ENCODE measurements at regions not wholly inside any gene's neighbourhood (a gene's known extent, or its start where the extent isn't known, plus 50 kb on each side); places are given as distances from the start of the nearest gene placed in this dataset.

DNA sequence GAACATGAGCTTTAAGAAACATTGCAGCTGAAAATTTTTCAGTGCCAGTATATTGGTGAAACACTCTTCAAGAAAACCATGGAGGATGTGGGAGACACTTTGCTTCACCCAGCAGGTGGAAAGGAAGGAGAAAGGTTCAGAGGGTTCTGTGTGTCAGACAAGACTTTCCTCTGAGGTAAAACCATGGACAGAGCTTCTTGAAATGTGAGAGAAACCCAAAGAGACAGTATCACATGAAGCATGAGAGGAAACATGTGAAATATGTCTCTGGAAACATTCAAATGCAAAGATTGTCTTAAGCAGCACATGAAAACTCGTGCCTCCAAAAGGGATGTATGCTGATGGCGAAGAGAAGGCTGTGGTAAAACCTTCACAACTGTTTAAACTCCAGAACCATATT lies 368.9 kb upstream of the ST8SIA4 start:
- no peak overlapping the region for H2BK120ac ChIP-seq (ENCODE audit: low read depth, low read length)
- 94% methylated on average over 2 of the region's 2 CpGs for WGBS

GRCh38 chr5:101271416-101271815 lies 368.3 kb upstream of the ST8SIA4 start:
- Histone ChIP-seq H2BK5ac (ENCODE audit: low read depth, low read length, poor library complexity, severe bottlenecking) (no peak overlapping the region), H2AFZ (ENCODE audit: low read depth, low read length) (no peak overlapping the region), H3K4me1 (ENCODE audit: control insufficient read depth, insufficient read depth, low read depth, low read length) (no peaks in the 10 kb centered on the region), H3K4me3 (ENCODE audit: insufficient read depth in 1 of 2, low read depth in 1 of 2, low read length in 2 of 2) (no peak overlapping the region), H2AK5ac (ENCODE audit: low read length, severe bottlenecking) (no peak overlapping the region), H2BK120ac (ENCODE audit: low read depth, low read length) (no peak overlapping the region), H4K8ac (ENCODE audit: low read length) (no peak overlapping the region), H3K9ac (ENCODE audit: low read length) (no peak overlapping the region), H4K91ac (ENCODE audit: low read length) (no peak overlapping the region), H2BK15ac (ENCODE audit: low read depth, poor library complexity, severe bottlenecking) (no peak overlapping the region), H3K14ac (ENCODE audit: low read length in 2 of 2) (no peak overlapping the region), H3K18ac (ENCODE audit: low read depth in 1 of 2, low read length in 2 of 2) (no peak overlapping the region), H3K4ac (ENCODE audit: low read depth in 1 of 2, low read length in 2 of 2) (no peak overlapping the region), H3K9me3 (ENCODE audit: control insufficient read depth, low read length) (no peaks in the 10 kb centered on the region), H2BK12ac (ENCODE audit: low read length in 2 of 2) (no peak overlapping the region), H3K79me1 (replicated peaks; ENCODE audit: low read length, poor library complexity, severe bottlenecking) (no peaks in the 10 kb centered on the region), H3K36me3 (ENCODE audit: control insufficient read depth in 1 of 2, insufficient read depth in 2 of 2, low read depth in 1 of 2, low read length in 2 of 2) (no peaks in the 10 kb centered on the region), H3K23ac (ENCODE audit: low read length in 2 of 2) (no peak overlapping the region), H3K27ac (ENCODE audit: low read length, poor library complexity, severe bottlenecking) (no peak overlapping the region), H3K27me3 (ENCODE audit: control insufficient read depth in 1 of 2, insufficient read depth in 1 of 2, low read length in 2 of 2) (no peaks in the 10 kb centered on the region), H3K4me2 (ENCODE audit: low read length, poor library complexity, severe bottlenecking) (no peak overlapping the region)
- WGBS, result 59% methylated on average over 1 of the region's 2 CpGs
- no peak for DNase-seq

More for the DNA sequence above, 368.9 kb upstream of the ST8SIA4 start:
- no peak overlapping the region for H4K91ac ChIP-seq (ENCODE audit: low read length)
- no peak overlapping the region for H3K27ac ChIP-seq (ENCODE audit: low read length, poor library complexity, severe bottlenecking)
- no peak overlapping the region for H3K18ac ChIP-seq (ENCODE audit: low read depth in 1 of 2, low read length in 2 of 2)
- H2BK5ac ChIP-seq (ENCODE audit: low read depth, low read length, poor library complexity, severe bottlenecking), result no peak overlapping the region
- H3K4me2 ChIP-seq (ENCODE audit: low read length, poor library complexity, severe bottlenecking), result no peak overlapping the region
- no peak overlapping the region for H2AFZ ChIP-seq (ENCODE audit: low read depth, low read length)
- H3K4me1 ChIP-seq (ENCODE audit: control insufficient read depth, insufficient read depth, low read depth, low read length), result no peaks in the 10 kb centered on the region
- H3K14ac ChIP-seq (ENCODE audit: low read length in 2 of 2), result no peak overlapping the region
- H2AK5ac ChIP-seq (ENCODE audit: low read length, severe bottlenecking), result no peak overlapping the region
- H3K4me3 ChIP-seq (ENCODE audit: insufficient read depth in 1 of 2, low read depth in 1 of 2, low read length in 2 of 2), result no peak overlapping the region
- no peaks in the 10 kb centered on the region for H3K36me3 ChIP-seq (ENCODE audit: control insufficient read depth in 1 of 2, insufficient read depth in 2 of 2, low read depth in 1 of 2, low read length in 2 of 2)
- H3K23ac ChIP-seq (ENCODE audit: low read length in 2 of 2), result no peak overlapping the region
- no peak overlapping the region for H4K8ac ChIP-seq (ENCODE audit: low read length)
- H3K9me3 ChIP-seq (ENCODE audit: control insufficient read depth, low read length), result no peaks in the 10 kb centered on the region
- no peak overlapping the region for H2BK12ac ChIP-seq (ENCODE audit: low read length in 2 of 2)
- H3K9ac ChIP-seq (ENCODE audit: low read length), result no peak overlapping the region
- H3K4ac ChIP-seq (ENCODE audit: low read depth in 1 of 2, low read length in 2 of 2), result no peak overlapping the region
- H3K27me3 ChIP-seq (ENCODE audit: control insufficient read depth in 1 of 2, insufficient read depth in 1 of 2, low read length in 2 of 2), result no peaks in the 10 kb centered on the region
- no peak for DNase-seq
- H3K79me1 ChIP-seq (replicated peaks; ENCODE audit: low read length, poor library complexity, severe bottlenecking), result no peaks in the 10 kb centered on the region
- H2BK15ac ChIP-seq (ENCODE audit: low read depth, poor library complexity, severe bottlenecking), result no peak overlapping the region

- Histone ChIP-seq H3K18ac (ENCODE audit: low read depth in 1 of 2, low read length in 2 of 2) (no peak overlapping the region), H3K27me3 (ENCODE audit: control insufficient read depth in 1 of 2, insufficient read depth in 1 of 2, low read length in 2 of 2) (no peaks in the 10 kb centered on the region), H2BK15ac (ENCODE audit: low read depth, poor library complexity, severe bottlenecking) (no peak overlapping the region), H3K4me3 (ENCODE audit: insufficient read depth in 1 of 2, low read depth in 1 of 2, low read length in 2 of 2) (no peak overlapping the region), H2BK12ac (ENCODE audit: low read length in 2 of 2) (no peak overlapping the region), H2AFZ (ENCODE audit: low read depth, low read length) (no peak overlapping the region), H3K79me1 (replicated peaks; ENCODE audit: low read length, poor library complexity, severe bottlenecking) (no peaks in the 10 kb centered on the region), H2BK120ac (ENCODE audit: low read depth, low read length) (no peak overlapping the region), H3K9ac (ENCODE audit: low read length) (no peak overlapping the region), H3K4me1 (ENCODE audit: control insufficient read depth, insufficient read depth, low read depth, low read length) (no peaks in the 10 kb centered on the region), H4K91ac (ENCODE audit: low read length) (no peak overlapping the region), H2AK5ac (ENCODE audit: low read length, severe bottlenecking) (no peak overlapping the region), H3K36me3 (ENCODE audit: control insufficient read depth in 1 of 2, insufficient read depth in 2 of 2, low read depth in 1 of 2, low read length in 2 of 2) (no peaks in the 10 kb centered on the region), H3K9me3 (ENCODE audit: control insufficient read depth, low read length) (no peaks in the 10 kb centered on the region), H4K8ac (ENCODE audit: low read length) (no peak overlapping the region), H3K14ac (ENCODE audit: low read length in 2 of 2) (no peak overlapping the region), H3K23ac (ENCODE audit: low read length in 2 of 2) (no peak overlapping the region), H3K4me2 (ENCODE audit: low read length, poor library complexity, severe bottlenecking) (no peak overlapping the region), H2BK5ac (ENCODE audit: low read depth, low read length, poor library complexity, severe bottlenecking) (no peak overlapping the region), H3K4ac (ENCODE audit: low read depth in 1 of 2, low read length in 2 of 2) (no peak overlapping the region), H3K27ac (ENCODE audit: low read length, poor library complexity, severe bottlenecking) (no peak overlapping the region)
- DNase-seq, result no peak
- WGBS, result 92% methylated on average over 9 of the region's 9 CpGs
These were observed 357.8 kb upstream of the ST8SIA4 start for GRCh38 chr5:101260857-101261256.

GRCh38 chr5:101253096-101253495 lies 350.0 kb upstream of the ST8SIA4 start:
- 96% methylated on average over 3 of the region's 4 CpGs for WGBS
- peaks cover 3% of the 10 kb centered on the region for H3K9me3 ChIP-seq (ENCODE audit: control insufficient read depth, low read length)
- no peak overlapping the region for H4K8ac ChIP-seq (ENCODE audit: low read length)
- DNase-seq, result no peak
- H3K4ac ChIP-seq (ENCODE audit: low read depth in 1 of 2, low read length in 2 of 2), result no peak overlapping the region
- no peak overlapping the region for H3K23ac ChIP-seq (ENCODE audit: low read length in 2 of 2)
- no peak overlapping the region for H3K27ac ChIP-seq (ENCODE audit: low read length, poor library complexity, severe bottlenecking)
- no peaks in the 10 kb centered on the region for H3K4me1 ChIP-seq (ENCODE audit: control insufficient read depth, insufficient read depth, low read depth, low read length)
- H2BK5ac ChIP-seq (ENCODE audit: low read depth, low read length, poor library complexity, severe bottlenecking), result no peak overlapping the region
- H3K4me2 ChIP-seq (ENCODE audit: low read length, poor library complexity, severe bottlenecking), result no peak overlapping the region
- no peak overlapping the region for H3K9ac ChIP-seq (ENCODE audit: low read length)
- H3K18ac ChIP-seq (ENCODE audit: low read depth in 1 of 2, low read length in 2 of 2), result no peak overlapping the region
- H3K4me3 ChIP-seq (ENCODE audit: insufficient read depth in 1 of 2, low read depth in 1 of 2, low read length in 2 of 2), result no peak overlapping the region
- H3K36me3 ChIP-seq (ENCODE audit: control insufficient read depth in 1 of 2, insufficient read depth in 2 of 2, low read depth in 1 of 2, low read length in 2 of 2), result no peaks in the 10 kb centered on the region
- H2AFZ ChIP-seq (ENCODE audit: low read depth, low read length), result no peak overlapping the region
- no peak overlapping the region for H2BK120ac ChIP-seq (ENCODE audit: low read depth, low read length)
- H3K27me3 ChIP-seq (ENCODE audit: control insufficient read depth in 1 of 2, insufficient read depth in 1 of 2, low read length in 2 of 2), result no peaks in the 10 kb centered on the region
- no peak overlapping the region for H2BK15ac ChIP-seq (ENCODE audit: low read depth, poor library complexity, severe bottlenecking)
- no peak overlapping the region for H2BK12ac ChIP-seq (ENCODE audit: low read length in 2 of 2)
- no peak overlapping the region for H2AK5ac ChIP-seq (ENCODE audit: low read length, severe bottlenecking)
- H3K14ac ChIP-seq (ENCODE audit: low read length in 2 of 2), result no peak overlapping the region
- no peak overlapping the region for H4K91ac ChIP-seq (ENCODE audit: low read length)
- H3K79me1 ChIP-seq (replicated peaks; ENCODE audit: low read length, poor library complexity, severe bottlenecking), result no peaks in the 10 kb centered on the region

Data from mesenchymal stem cell (in vitro differentiated cells and primary cell).